H1 (cell line): ENCODE measurements at regions not wholly inside any gene's neighbourhood (a gene's known extent, or its start where the extent isn't known, plus 50 kb on each side); places are given as distances from the start of the nearest gene placed in this dataset.

ENCODE experiments used
- CTCF ChIA-PET: fragments of 300-600 bp; sonication (Branson Sonifier 250); formaldehyde crosslinking; loops from one replicate; lab custom pipeline; 2021; ENCODE audit not compliant: partially characterized antibody; lab: Charles Lee
- POLR2A ChIA-PET: fragments of 300-600 bp; sonication (Branson Sonifier 250); formaldehyde crosslinking; loops from one replicate; lab custom pipeline; 2021; ENCODE audit warnings: inconsistent platforms; ENCODE audit not compliant: partially characterized antibody; lab: Charles Lee
- DNase-seq, 2 experiments: peaks; one replicate each; pipeline versions ENCODE4 v3.0.0 to v3.0.0-alpha.2; 2010 to 2022; ENCODE audit warnings: low spot score in 2 of 2, low read depth in 1 of 2, mixed read lengths in 1 of 2
- FAIRE-seq: peaks from 2 replicates; lab custom pipeline; 2011; peaks lifted over from hg19 to GRCh38; lab: Jason Lieb, UNC
- H2AFZ ChIP-seq: 2 replicates; pipeline ENCODE4 v1.8.1; 2012; ENCODE audit warnings: low read length, inconsistent platforms
- H2AK5ac ChIP-seq: 2 replicates; pipeline ENCODE4 v1.6.1; 2013; ENCODE audit warnings: low read depth, low read length
- H2BK120ac ChIP-seq: replicated peaks from 2 replicates; pipeline ENCODE3; 2013; ENCODE audit warnings: low read depth, low read length, inconsistent platforms
- H2BK12ac ChIP-seq: 2 replicates; pipeline ENCODE4 v1.6.1; 2013; ENCODE audit warnings: low read depth, low read length
- H2BK15ac ChIP-seq: 2 replicates; pipeline ENCODE4 v1.6.1; 2013; ENCODE audit warnings: low read length
- H2BK20ac ChIP-seq: 2 replicates; pipeline ENCODE4 v1.6.1; 2013; ENCODE audit warnings: low read length
- H2BK5ac ChIP-seq: 2 replicates; pipeline ENCODE4 v1.6.1; 2013; ENCODE audit warnings: low read depth, low read length
- H3K14ac ChIP-seq: 2 replicates; pipeline ENCODE4 v1.6.1; 2013; ENCODE audit warnings: inconsistent platforms; ENCODE audit not compliant: insufficient read length
- H3K18ac ChIP-seq: 2 replicates; pipeline ENCODE4 v1.6.1; 2013; ENCODE audit warnings: low read length; ENCODE audit errors: extremely low read depth
- H3K23ac ChIP-seq: 2 replicates; pipeline ENCODE4 v1.6.1; 2013; ENCODE audit warnings: inconsistent platforms; ENCODE audit not compliant: insufficient read length
- H3K23me2 ChIP-seq: 2 replicates; pipeline ENCODE4 v1.6.1; 2013; ENCODE audit warnings: low read depth, low read length
- H3K27ac ChIP-seq: 2 replicates; pipeline ENCODE4 v1.6.1; 2011; ENCODE audit warnings: low read depth, low read length, inconsistent platforms
- H3K27me3 ChIP-seq, 4 experiments: replicated peaks in 1 of 4; 1 replicate in 1 of 4; 2 replicates in 3 of 4; pipeline versions ENCODE4 v1.6.1 to v1.8.1; 2011 to 2013; ENCODE audit warnings: low read length in 3 of 4, mild to moderate bottlenecking in 3 of 4, inconsistent platforms in 2 of 4, mixed read lengths in 2 of 4, moderate library complexity in 1 of 4; ENCODE audit not compliant: control insufficient read depth in 3 of 4, insufficient read depth in 3 of 4; ENCODE audit errors: extremely low read depth in 1 of 4
- H3K36me3 ChIP-seq, 4 experiments: 2 replicates each; pipeline versions ENCODE4 v1.6.1 to v1.8.1; 2011 to 2013; ENCODE audit warnings: mild to moderate bottlenecking in 4 of 4, low read length in 3 of 4, moderate library complexity in 2 of 4, control low read depth in 1 of 4, inconsistent platforms in 1 of 4; ENCODE audit not compliant: insufficient read depth in 4 of 4, control insufficient read depth in 2 of 4
- H3K4ac ChIP-seq: replicated peaks from 2 replicates; pipeline ENCODE3; 2013; ENCODE audit warnings: low read length, low read depth, mixed read lengths, inconsistent platforms; ENCODE audit not compliant: insufficient read length
- H3K4me1 ChIP-seq, 4 experiments: replicated peaks in 1 of 4; 1 replicate in 1 of 4; 2 replicates in 3 of 4; pipeline versions ENCODE4 v1.6.1 to v1.8.1; 2011 to 2013; ENCODE audit warnings: low read length in 3 of 4, inconsistent platforms in 2 of 4, mixed read lengths in 1 of 4; ENCODE audit not compliant: insufficient read depth in 4 of 4, control insufficient read depth in 3 of 4
- H3K4me2 ChIP-seq, 2 experiments: 2 replicates each; pipeline versions ENCODE4 v1.6.1 to v1.8.1; 2011 to 2013; ENCODE audit warnings: low read depth in 2 of 2, low read length in 2 of 2, control low read depth in 1 of 2, inconsistent platforms in 1 of 2, mild to moderate bottlenecking in 1 of 2; ENCODE audit not compliant: insufficient read depth in 1 of 2
- H3K4me3 ChIP-seq, 4 experiments: fragments of 200-600, 300-600 bp in 1 of 4; sonication (generic), shearing (Covaris generic), sonication (Bioruptor Twin) in 1 of 4; 2 replicates each; pipeline versions ENCODE4 v1.5.1 to v1.8.1; 2011 to 2016; ENCODE audit warnings: low read length in 4 of 4, low read depth in 3 of 4, control low read depth in 2 of 4, inconsistent platforms in 2 of 4, mild to moderate bottlenecking in 2 of 4, mixed read lengths in 1 of 4, moderate library complexity in 1 of 4; ENCODE audit not compliant: insufficient read depth in 2 of 4; ENCODE audit errors: extremely low read depth in 1 of 4
- H3K56ac ChIP-seq: replicated peaks from 2 replicates; pipeline ENCODE3; 2013; ENCODE audit warnings: low read depth, mild to moderate bottlenecking, mixed read lengths, low read length, inconsistent platforms; ENCODE audit not compliant: insufficient read length
- H3K79me1 ChIP-seq: 2 replicates; pipeline ENCODE4 v1.6.1; 2013; ENCODE audit warnings: low read depth, low read length, control low read depth
- H3K79me2 ChIP-seq, 2 experiments: 2 replicates each; pipeline versions ENCODE4 v1.6.1 to v1.8.1; 2012 to 2013; ENCODE audit warnings: low read length in 2 of 2, mild to moderate bottlenecking in 2 of 2, inconsistent platforms in 1 of 2; ENCODE audit not compliant: insufficient read depth in 2 of 2, control insufficient read depth in 1 of 2
- H3K9ac ChIP-seq, 4 experiments: replicated peaks in 1 of 4; 1 replicate in 1 of 4; 2 replicates in 3 of 4; pipeline versions ENCODE4 v1.6.1 to v1.8.1; 2011 to 2013; ENCODE audit warnings: low read depth in 3 of 4, low read length in 3 of 4, control low read depth in 2 of 4, mild to moderate bottlenecking in 2 of 4, moderate library complexity in 2 of 4, inconsistent platforms in 1 of 4; ENCODE audit errors: extremely low read depth in 1 of 4
- H3K9me3 ChIP-seq, 2 experiments: 2 replicates each; pipeline versions ENCODE4 v1.6.1 to v1.8.1; 2012 to 2013; ENCODE audit warnings: mild to moderate bottlenecking in 2 of 2, moderate library complexity in 2 of 2, control low read depth in 1 of 2, inconsistent platforms in 1 of 2, low read depth in 1 of 2, low read length in 1 of 2, mixed read lengths in 1 of 2; ENCODE audit not compliant: insufficient read depth in 2 of 2
- H4K20me1 ChIP-seq, 2 experiments: replicated peaks in 1 of 2; 2 replicates each; pipeline versions ENCODE3 to v1.8.1; 2011 to 2013; ENCODE audit warnings: inconsistent platforms in 2 of 2, low read length in 2 of 2, mild to moderate bottlenecking in 1 of 2; ENCODE audit not compliant: insufficient read depth in 2 of 2, control insufficient read depth in 1 of 2
- H4K5ac ChIP-seq: 2 replicates; pipeline ENCODE4 v1.6.1; 2013; ENCODE audit warnings: low read length, low read depth, mixed read lengths, inconsistent platforms; ENCODE audit not compliant: insufficient read length
- H4K8ac ChIP-seq: 2 replicates; pipeline ENCODE4 v1.8.0; 2013; ENCODE audit warnings: mild to moderate bottlenecking, moderate library complexity, low read length, inconsistent platforms; ENCODE audit not compliant: insufficient read depth; ENCODE audit errors: extremely low read depth
- H4K91ac ChIP-seq: replicated peaks from 2 replicates; pipeline ENCODE3; 2013; ENCODE audit warnings: low read length, mixed read lengths, inconsistent platforms; ENCODE audit not compliant: insufficient read length
- ZNF274 ChIP-seq: IDR thresholded peaks from 2 replicates; pipeline ENCODE4 v1.7.0; 2012; ENCODE audit warnings: low read length, borderline replicate concordance; ENCODE audit errors: extremely low read depth
- WGBS, 2 experiments: shearing (Covaris generic) in 1 of 2; methylation state at CpG; one replicate each; pipeline versions ENCODE4 v1.1.6 to v1.1.7; 2013 to 2015; ENCODE audit warnings: low lambda C conversion rate in 2 of 2, mixed read lengths in 2 of 2, inconsistent platforms in 1 of 2, low coverage in 1 of 2, missing lambda C conversion rate in 1 of 2; ENCODE audit not compliant: insufficient replicate concordance in 2 of 2, insufficient coverage in 1 of 2, insufficient read length in 1 of 2; ENCODE audit errors: extremely low coverage in 1 of 2, missing lambda C conversion rate in 1 of 2; 5-methylcytosine and 5-hydroxymethylcytosine counted together

DNA sequence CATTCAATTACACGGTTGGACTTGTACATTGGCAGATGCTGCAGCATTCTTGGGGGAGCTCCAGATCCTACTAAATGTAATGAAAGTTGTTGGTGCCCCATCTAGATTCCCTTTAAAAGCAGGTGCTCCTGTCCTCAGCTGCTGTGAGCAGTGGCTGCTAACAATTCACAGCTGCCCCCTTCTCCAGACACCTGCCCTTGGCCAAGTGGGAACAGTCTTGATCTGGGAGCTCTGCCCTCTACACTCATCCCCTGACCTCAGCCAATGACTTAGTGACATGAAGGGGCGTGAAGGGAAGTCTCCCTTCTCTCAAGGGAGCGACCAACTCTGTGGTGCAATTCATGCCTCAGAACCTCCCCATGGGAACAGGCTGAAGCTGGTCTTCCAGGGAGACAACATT lies 125.7 kb downstream of the EIF4E start:
- no peak overlapping the region for H2BK5ac ChIP-seq
- no peak overlapping the region for H4K91ac ChIP-seq
- ChIA-PET CTCF (interaction anchor here (0.8 kb wide), 1 partner anchor 11 kb away, joined by 3 read pairs; no protein-coding TSS in a partner anchor), POLR2A (no interaction called here)
- no peaks in the 10 kb centered on the region for H3K9me3 ChIP-seq
- H4K20me1 ChIP-seq = no peaks in the 10 kb centered on the region
- no peak overlapping the region for H3K23ac ChIP-seq
- no peak overlapping the region for H2BK12ac ChIP-seq
- no peak overlapping the region for H2AFZ ChIP-seq
- H4K8ac ChIP-seq = no peak overlapping the region
- H3K4me3 ChIP-seq = no peak overlapping the region
- H3K56ac ChIP-seq = no peak overlapping the region
- H3K4ac ChIP-seq = no peak overlapping the region
- H3K4me2 ChIP-seq = no peak overlapping the region
- no peak overlapping the region for H2BK120ac ChIP-seq
- H3K79me2 ChIP-seq = no peaks in the 10 kb centered on the region
- H3K23me2 ChIP-seq = no peaks in the 10 kb centered on the region
- H2BK15ac ChIP-seq = no peak overlapping the region
- H3K14ac ChIP-seq = no peak overlapping the region
- no peak overlapping the region for H3K27ac ChIP-seq
- no peaks in the 10 kb centered on the region for H3K79me1 ChIP-seq
- H4K5ac ChIP-seq = no peak overlapping the region
- H3K36me3 ChIP-seq = no peaks in the 10 kb centered on the region
- no peak overlapping the region for H3K9ac ChIP-seq
- H3K18ac ChIP-seq = no peak overlapping the region
- DNase-seq (no peak), FAIRE-seq (no peak)
- no peaks in the 10 kb centered on the region for H3K4me1 ChIP-seq
- H2AK5ac ChIP-seq = no peak overlapping the region
- no peaks in the 10 kb centered on the region for H3K27me3 ChIP-seq
- no peak overlapping the region for H2BK20ac ChIP-seq
- 79% methylated on average over 3 of the region's 3 CpGs; no CpG with 5 or more reads in 1 of the 2 experiments for WGBS, 2 experiments
- TF ChIP-seq ZNF274 = no peak
